H1 (cell line): ENCODE measurements at regions not wholly inside any gene's neighbourhood (a gene's known extent, or its start where the extent isn't known, plus 50 kb on each side); places are given as distances from the start of the nearest gene placed in this dataset.

Experiments
- BACH1 ChIP-seq: IDR thresholded peaks from 2 replicates; pipeline ENCODE4 v1.6.1; 2012; ENCODE audit warnings: low read length, improper control_type of control experiment
- CHD1 ChIP-seq: IDR thresholded peaks from 2 replicates; pipeline ENCODE4 v1.6.1; 2012; ENCODE audit warnings: low read depth, low read length, improper control_type of control experiment
- CREB1 ChIP-seq: IDR thresholded peaks from 2 replicates; pipeline ENCODE4 v1.6.1; 2012; ENCODE audit warnings: inconsistent platforms
- HDAC6 ChIP-seq: IDR thresholded peaks from one replicate; pipeline ENCODE4 v1.7.1; 2012; ENCODE audit warnings: low read depth, mild to moderate bottlenecking, inconsistent platforms, low read length, moderate library complexity
- KDM5A ChIP-seq: fragments of 200-600 bp; IDR thresholded peaks from 2 replicates; pipeline ENCODE4 v1.7.1; 2012; ENCODE audit warnings: mild to moderate bottlenecking, low read length, inconsistent platforms, mixed read lengths
- TAF7 ChIP-seq: optimal IDR thresholded peaks from 2 replicates; pipeline ENCODE3; 2011; ENCODE audit warnings: low read depth, mild to moderate bottlenecking, inconsistent platforms, low read length, moderate library complexity, borderline replicate concordance

DNA sequence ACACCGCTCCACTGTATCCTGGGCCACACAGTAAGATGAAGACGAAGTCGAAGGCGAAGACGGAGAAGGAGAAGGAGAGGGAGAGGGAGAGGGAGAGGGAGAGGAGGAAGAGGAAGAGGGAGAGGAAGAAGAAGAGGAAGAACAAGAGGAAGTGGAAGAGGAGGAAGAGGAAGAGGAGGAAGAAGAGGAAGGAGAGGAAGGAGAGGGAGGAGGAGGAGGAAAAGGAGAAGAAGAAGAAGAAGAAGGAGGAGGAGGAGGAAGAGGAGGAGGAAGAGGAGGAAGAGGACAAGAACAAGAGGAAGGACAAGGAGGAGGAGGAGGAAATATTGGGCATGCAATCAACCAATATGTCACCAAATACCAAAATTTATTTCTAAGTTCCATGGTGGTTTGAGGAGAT, 149.5 kb upstream of the ERCC4 start (continued):
- TF ChIP-seq BACH1 = no peak
- no peak for TF ChIP-seq CREB1
- TF ChIP-seq KDM5A = no peak
- no peak for TF ChIP-seq CHD1
- TF ChIP-seq HDAC6 = no peak
- TF ChIP-seq TAF7 = no peak
